Brain microvascular endothelial cell (primary cell): ENCODE measurements at regions not wholly inside any gene's neighbourhood (a gene's known extent, or its start where the extent isn't known, plus 50 kb on each side); places are given as distances from the start of the nearest gene placed in this dataset.
"Not testable (repeated sequence)": the region's sequence is repeated elsewhere in the genome, so short reads cannot be mapped to it uniquely, and the experiment has no call there.

Experiments
- DNase-seq: peaks from one replicate; pipeline ENCODE4 v3.0.0-alpha.2; 2020
- H3K27ac ChIP-seq: fragments of 250-450 bp; sonication (Bioruptor Pico); 2 replicates; pipeline ENCODE4 v1.5.1; 2020; ENCODE audit warnings: mild to moderate bottlenecking, moderate library complexity
- H3K27me3 ChIP-seq: fragments of 250-450 bp; sonication (Bioruptor Pico); replicated peaks from 2 replicates; pipeline ENCODE4 v1.5.1; 2020; ENCODE audit warnings: mild to moderate bottlenecking
- H3K36me3 ChIP-seq: fragments of 250-450 bp; sonication (Bioruptor Pico); replicated peaks from 2 replicates; pipeline ENCODE4 v1.5.1; 2020; ENCODE audit warnings: mild to moderate bottlenecking
- H3K4me3 ChIP-seq: 2 replicates; pipeline ENCODE4 v1.5.1; 2011; ENCODE audit warnings: low read depth, mild to moderate bottlenecking, control low read depth, low read length, moderate library complexity
- in situ Hi-C: cut with HindIII; loops from 2 replicates; pipeline ENCODE4 v1.10.0; 2017; ENCODE audit warnings: low sequenced_read_pairs, low pct_ligation_motif_present
- TF ChIP-seq, protein P1 (sequence below): IDR thresholded peaks from 2 replicates; pipeline ENCODE4 v1.5.1; 2011; ENCODE audit warnings: low read depth, mild to moderate bottlenecking, moderate library complexity, low read length, control low read depth, inconsistent platforms; ENCODE audit errors: missing control alignments

DNA sequence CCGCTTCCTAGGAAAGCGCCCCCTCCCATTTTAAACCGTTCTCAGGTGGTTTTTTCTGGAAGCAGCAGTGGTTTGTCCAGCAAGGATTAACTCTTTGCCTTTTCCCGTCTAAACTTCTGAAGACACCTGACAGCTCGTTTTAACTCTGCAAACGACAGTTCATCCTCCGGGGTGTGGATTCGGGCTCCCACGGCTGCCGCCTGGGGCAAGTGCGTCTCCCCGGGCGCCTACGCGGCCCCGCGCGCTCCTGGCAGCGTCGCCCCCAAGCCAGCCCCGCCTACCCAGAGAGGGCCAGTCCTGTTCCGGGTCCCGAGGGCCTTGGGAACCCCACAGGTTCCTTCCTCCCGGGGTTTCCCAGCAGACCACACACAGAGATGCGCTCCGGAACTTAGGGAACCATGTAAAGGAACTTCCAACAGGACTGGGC is 54.4 kb downstream of the PRR18 start:
- peaks cover 15% of the 10 kb centered on the region for H3K27me3 ChIP-seq
- no peak overlapping the region for H3K27ac ChIP-seq
- in situ Hi-C loops: no loop called here
- H3K4me3 ChIP-seq: no peak overlapping the region
- TF ChIP-seq, protein P1, sequence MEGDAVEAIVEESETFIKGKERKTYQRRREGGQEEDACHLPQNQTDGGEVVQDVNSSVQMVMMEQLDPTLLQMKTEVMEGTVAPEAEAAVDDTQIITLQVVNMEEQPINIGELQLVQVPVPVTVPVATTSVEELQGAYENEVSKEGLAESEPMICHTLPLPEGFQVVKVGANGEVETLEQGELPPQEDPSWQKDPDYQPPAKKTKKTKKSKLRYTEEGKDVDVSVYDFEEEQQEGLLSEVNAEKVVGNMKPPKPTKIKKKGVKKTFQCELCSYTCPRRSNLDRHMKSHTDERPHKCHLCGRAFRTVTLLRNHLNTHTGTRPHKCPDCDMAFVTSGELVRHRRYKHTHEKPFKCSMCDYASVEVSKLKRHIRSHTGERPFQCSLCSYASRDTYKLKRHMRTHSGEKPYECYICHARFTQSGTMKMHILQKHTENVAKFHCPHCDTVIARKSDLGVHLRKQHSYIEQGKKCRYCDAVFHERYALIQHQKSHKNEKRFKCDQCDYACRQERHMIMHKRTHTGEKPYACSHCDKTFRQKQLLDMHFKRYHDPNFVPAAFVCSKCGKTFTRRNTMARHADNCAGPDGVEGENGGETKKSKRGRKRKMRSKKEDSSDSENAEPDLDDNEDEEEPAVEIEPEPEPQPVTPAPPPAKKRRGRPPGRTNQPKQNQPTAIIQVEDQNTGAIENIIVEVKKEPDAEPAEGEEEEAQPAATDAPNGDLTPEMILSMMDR: no peak
- no peak for DNase-seq
- H3K36me3 ChIP-seq: no peaks in the 10 kb centered on the region

DNA sequence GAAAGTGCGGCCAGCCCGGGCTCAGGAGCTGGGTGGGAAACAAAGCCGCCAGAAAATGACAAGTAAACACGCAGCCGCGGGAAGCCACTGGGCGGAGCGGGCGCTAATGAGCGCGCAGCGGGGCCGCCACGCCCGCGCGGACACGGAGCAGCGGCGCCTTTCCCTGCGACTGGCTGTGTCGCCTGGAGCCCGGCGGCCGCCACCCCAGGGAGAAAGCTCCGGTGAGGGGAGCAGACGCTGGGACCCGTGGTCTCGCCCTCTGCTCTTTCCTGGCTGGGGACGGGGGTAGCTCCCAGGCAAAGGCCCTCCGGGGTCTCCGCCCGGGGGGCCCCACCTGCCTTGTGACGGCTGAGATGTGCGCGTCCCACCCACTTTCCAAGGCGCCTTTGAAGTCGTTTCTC is 54.9 kb downstream of the PRR18 start:
- TF ChIP-seq, protein P1: no peak
- DNase-seq: no peak
- Histone ChIP-seq H3K4me3 (peak overlapping the region; percentile 20), H3K27me3 (peaks cover 15% of the 10 kb centered on the region), H3K36me3 (no peaks in the 10 kb centered on the region), H3K27ac (no peak overlapping the region)
- in situ Hi-C loops: no loop called here

DNA sequence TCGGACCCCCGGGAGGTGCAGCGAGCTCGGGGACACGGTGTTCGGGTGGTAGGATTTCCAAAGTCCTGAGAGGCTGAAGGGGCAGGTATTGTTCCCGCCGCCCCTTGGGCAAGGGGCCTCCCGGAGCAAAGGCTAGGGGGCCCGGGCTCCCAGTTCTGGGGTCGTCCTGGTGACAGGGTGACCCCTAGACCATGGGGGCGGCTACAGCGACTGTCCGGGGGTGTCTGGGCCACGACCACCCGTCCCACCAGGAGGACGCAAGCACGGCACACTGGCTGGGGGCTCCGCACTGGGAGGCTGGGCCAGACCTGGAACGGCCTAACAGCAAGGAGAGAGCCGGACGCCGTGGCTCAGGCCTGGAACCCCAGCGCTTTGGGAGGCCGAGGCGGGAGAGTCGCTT is 55.6 kb downstream of the PRR18 start:
- no peak overlapping the region for H3K27ac ChIP-seq
- in situ Hi-C loops: no loop called here
- no peaks in the 10 kb centered on the region for H3K36me3 ChIP-seq
- DNase-seq: no peak
- TF ChIP-seq, protein P1: no peak
- no peak overlapping the region for H3K4me3 ChIP-seq
- H3K27me3 ChIP-seq: peaks cover 15% of the 10 kb centered on the region

DNA sequence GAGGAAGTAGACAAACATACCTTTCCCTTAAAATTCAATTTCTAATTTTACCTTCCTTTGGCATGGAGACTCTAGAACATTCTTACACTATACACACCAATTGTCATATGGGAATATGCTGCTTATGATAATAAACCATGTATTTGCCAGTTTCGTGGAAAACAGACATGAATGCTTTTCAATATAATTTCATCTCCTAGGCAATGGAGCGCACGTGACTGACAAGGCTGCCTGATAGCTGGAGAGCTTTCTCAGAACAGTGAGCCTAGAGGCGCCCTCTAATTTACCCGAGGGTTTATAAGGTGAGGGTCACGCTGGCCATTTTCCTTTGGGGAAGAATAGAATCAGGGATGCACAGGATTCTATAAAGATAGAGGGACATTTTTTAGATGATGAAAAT is 56.5 kb downstream of the PRR18 start:
- Histone ChIP-seq H3K4me3 (no peak overlapping the region), H3K36me3 (no peaks in the 10 kb centered on the region), H3K27ac (no peak overlapping the region), H3K27me3 (peaks cover 15% of the 10 kb centered on the region)
- DNase-seq: no peak
- in situ Hi-C loops: no loop called here
- TF ChIP-seq, protein P1: no peak

DNA sequence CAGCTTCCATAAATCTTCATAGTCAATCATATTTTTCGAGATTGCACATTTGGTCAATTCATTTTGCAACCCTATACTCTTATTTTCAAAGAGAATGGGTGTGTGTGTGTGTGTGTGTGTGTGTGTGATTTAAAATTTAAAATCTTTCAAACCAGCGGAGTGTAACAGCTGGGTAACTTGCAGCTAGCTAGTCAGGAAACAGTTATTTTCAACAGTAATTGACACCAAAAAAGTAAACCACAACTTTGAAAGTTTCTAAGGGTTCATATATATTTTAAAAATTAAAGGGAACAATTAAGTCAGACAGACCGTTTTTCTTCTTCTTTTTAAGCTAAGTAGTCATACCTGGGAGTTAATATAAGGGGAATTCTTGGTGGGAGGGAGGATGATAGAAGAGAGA is 57.0 kb downstream of the PRR18 start:
- in situ Hi-C loops: no loop called here
- peaks cover 15% of the 10 kb centered on the region for H3K27me3 ChIP-seq
- TF ChIP-seq, protein P1: no peak
- no peaks in the 10 kb centered on the region for H3K36me3 ChIP-seq
- no peak for DNase-seq
- H3K4me3 ChIP-seq: no peak overlapping the region
- H3K27ac ChIP-seq: no peak overlapping the region

DNA sequence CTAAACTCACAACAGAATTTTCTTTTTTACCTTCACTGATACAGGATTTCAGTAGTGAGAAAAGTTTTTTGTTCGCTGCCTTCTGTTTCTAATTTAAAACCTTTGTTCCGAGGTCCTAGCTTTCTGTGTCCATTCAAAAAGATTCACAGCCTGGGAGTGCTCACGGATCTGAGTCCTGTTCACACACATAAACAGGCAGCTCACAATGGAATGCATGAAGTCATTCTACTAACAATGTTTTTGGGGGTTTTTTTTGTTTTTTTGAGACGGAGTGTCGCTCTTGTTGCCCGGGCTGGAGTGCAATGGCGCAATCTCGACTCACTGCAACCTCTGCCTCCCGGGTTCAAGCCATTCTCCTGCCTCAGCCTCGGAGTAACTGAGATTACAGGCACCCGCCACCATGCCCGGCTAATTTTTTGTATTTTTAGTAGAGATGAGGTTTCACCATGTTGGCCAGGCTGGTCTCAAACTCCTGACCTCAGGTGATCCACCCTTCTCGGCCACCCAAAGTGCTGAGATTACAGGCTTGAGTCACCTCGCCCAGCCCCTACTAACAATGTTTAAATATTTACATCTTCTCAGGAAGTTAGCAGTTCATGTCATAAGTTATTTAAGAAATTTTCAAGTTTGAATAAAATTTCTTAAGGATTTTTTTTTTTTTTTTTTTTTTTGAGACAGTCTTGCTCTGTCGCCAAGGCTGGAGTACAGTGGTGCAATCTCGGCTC is 59.0 kb downstream of the PRR18 start:
- H3K27me3 ChIP-seq, in situ Hi-C loops, H3K36me3 ChIP-seq, H3K4me3 ChIP-seq, H3K27ac ChIP-seq: not testable (repeated sequence)
- peak; percentile 15 for DNase-seq
